GM13976 (cell line): ENCODE measurements at regions not wholly inside any gene's neighbourhood (a gene's known extent, or its start where the extent isn't known, plus 50 kb on each side); places are given as distances from the start of the nearest gene placed in this dataset.
"Not testable (repeated sequence)": the region's sequence is repeated elsewhere in the genome, so short reads cannot be mapped to it uniquely, and the experiment has no call there.

ENCODE experiments used
- DNase-seq: peaks from one replicate; pipeline ENCODE4 v3.0.0; 2012; ENCODE audit warnings: low spot score
- CTCF ChIP-seq: IDR thresholded peaks from 2 replicates; pipeline ENCODE4 v1.5.1; 2012; ENCODE audit warnings: borderline replicate concordance, mild to moderate bottlenecking; ENCODE audit not compliant: insufficient read depth; ENCODE audit errors: extremely low read depth, missing control alignments, control extremely low read depth
- in situ Hi-C: fragments of 300-500 bp; cut with MboI; formaldehyde crosslinking; loops from one replicate; pipeline ENCODE4 v1.12.0; 2022; ENCODE audit warnings: low sequenced_read_pairs, mixed read lengths, inconsistent platforms; ENCODE audit not compliant: unreplicated experiment

GRCh38 chr11:15346907-15347306 lies 232.2 kb downstream of the INSC start:
- no peak for DNase-seq
- no peak for TF ChIP-seq CTCF
- in situ Hi-C loops: no loop called here

GRCh38 chr11:15347969-15348734 lies 233.4 kb downstream of the INSC start:
- TF ChIP-seq CTCF: no peak
- no peak for DNase-seq
- in situ Hi-C loops: no loop called here

GRCh38 chr11:15349413-15349812 lies 234.7 kb downstream of the INSC start:
- in situ Hi-C loops: no loop called here
- DNase-seq: no peak
- TF ChIP-seq CTCF: no peak

GRCh38 chr11:15361316-15361715 lies 246.6 kb downstream of the INSC start:
- in situ Hi-C loops: no loop called here
- TF ChIP-seq CTCF: no peak
- DNase-seq: no peak

- DNase-seq, in situ Hi-C loops: not testable (repeated sequence)
These were observed 250.6 kb downstream of the INSC start for GRCh38 chr11:15365286-15365685.

GRCh38 chr11:15367695-15368094 lies 253.0 kb downstream of the INSC start:
- in situ Hi-C loops: no loop called here
- no peak for DNase-seq
- no peak for TF ChIP-seq CTCF

- DNase-seq: no peak
- no peak for TF ChIP-seq CTCF
- in situ Hi-C loops: no loop called here
These were observed 255.9 kb downstream of the INSC start for GRCh38 chr11:15370495-15371147.
